Upper lobe of left lung (tissue), 4 donors: ENCODE measurements at regions not wholly inside any gene's neighbourhood (a gene's known extent, or its start where the extent isn't known, plus 50 kb on each side); places are given as distances from the start of the nearest gene placed in this dataset.

Experiments used
- POLR2A ChIP-seq, 4 donors: fragments of 450-650 bp; IDR thresholded peaks; one replicate each; pipeline ENCODE4 v1.5.1; 2016 to 2017; ENCODE audit warnings: antibody characterized with exemption in 4 of 4, mild to moderate bottlenecking in 2 of 4
- POLR2AphosphoS5 ChIP-seq, 2 donors: sonication (generic); formaldehyde crosslinking; IDR thresholded peaks; one replicate each; pipeline ENCODE4 v1.5.1; 2017; ENCODE audit warnings: antibody characterized with exemption in 2 of 2
- TF ChIP-seq, protein P1 (sequence below), 6 experiments: fragments of 450-650 bp in 4 of 6; fragments of 200-600 bp in 2 of 6; sonication (generic) in 2 of 6; IDR thresholded peaks; one replicate each; pipeline ENCODE4 v1.5.1; 2016 to 2019; ENCODE audit warnings: antibody characterized with exemption in 6 of 6

DNA sequence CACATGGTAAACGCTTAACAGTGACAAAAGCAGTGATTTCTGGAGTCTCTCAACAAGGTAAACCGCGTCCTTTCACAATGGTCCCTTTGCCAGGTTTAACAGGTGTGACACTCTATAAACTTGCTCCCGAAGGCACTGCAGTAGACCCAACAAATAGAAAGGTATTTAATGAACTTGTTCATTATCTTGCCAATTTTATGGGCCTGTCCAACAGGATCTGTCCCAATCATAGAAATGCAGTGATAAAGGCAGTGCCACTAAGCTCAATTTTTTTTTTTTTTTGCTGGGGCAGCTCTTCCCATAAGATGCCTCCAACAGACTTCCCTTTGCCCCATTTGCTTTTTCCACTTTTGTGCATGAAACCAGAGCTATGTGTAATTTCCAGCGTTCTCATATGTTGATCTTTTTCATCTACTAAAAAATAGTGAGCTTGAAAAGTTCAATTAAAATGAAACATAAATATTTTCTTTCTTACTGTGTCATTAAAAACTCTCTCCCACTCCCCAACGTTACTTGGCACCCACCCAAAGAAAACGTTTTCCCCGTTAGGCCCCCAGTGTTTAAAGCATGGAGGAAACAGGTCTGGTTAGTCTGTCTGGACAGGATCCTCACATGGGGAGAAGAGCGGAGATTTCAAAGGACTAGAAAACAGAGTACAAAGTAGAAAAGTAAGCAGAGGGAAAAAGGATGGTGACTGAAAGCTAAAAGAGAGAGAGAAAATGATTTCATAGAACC, 80.9 kb upstream of the SPATA31D4 start:
- TF ChIP-seq, protein P1, sequence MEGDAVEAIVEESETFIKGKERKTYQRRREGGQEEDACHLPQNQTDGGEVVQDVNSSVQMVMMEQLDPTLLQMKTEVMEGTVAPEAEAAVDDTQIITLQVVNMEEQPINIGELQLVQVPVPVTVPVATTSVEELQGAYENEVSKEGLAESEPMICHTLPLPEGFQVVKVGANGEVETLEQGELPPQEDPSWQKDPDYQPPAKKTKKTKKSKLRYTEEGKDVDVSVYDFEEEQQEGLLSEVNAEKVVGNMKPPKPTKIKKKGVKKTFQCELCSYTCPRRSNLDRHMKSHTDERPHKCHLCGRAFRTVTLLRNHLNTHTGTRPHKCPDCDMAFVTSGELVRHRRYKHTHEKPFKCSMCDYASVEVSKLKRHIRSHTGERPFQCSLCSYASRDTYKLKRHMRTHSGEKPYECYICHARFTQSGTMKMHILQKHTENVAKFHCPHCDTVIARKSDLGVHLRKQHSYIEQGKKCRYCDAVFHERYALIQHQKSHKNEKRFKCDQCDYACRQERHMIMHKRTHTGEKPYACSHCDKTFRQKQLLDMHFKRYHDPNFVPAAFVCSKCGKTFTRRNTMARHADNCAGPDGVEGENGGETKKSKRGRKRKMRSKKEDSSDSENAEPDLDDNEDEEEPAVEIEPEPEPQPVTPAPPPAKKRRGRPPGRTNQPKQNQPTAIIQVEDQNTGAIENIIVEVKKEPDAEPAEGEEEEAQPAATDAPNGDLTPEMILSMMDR (IDR thresholded peaks at IDR 0.05) = no peak
- TF ChIP-seq POLR2AphosphoS5 (IDR thresholded peaks at IDR 0.05) (no peak), POLR2A (IDR thresholded peaks at IDR 0.05) (no peak)
